Kidney epithelial cell (primary cell): ENCODE measurements at regions not wholly inside any gene's neighbourhood (a gene's known extent, or its start where the extent isn't known, plus 50 kb on each side); places are given as distances from the start of the nearest gene placed in this dataset.
A peak's percentile ranks its signal among the peaks of the same experiment; 100 is the strongest.
"Not testable (repeated sequence)": the region's sequence is repeated elsewhere in the genome, so short reads cannot be mapped to it uniquely, and the experiment has no call there.

Experiments
- DNase-seq: peaks from one replicate; pipeline ENCODE4 v3.0.0-alpha.2; 2010; ENCODE audit warnings: low read depth
- H3K27me3 ChIP-seq: 2 replicates; pipeline ENCODE4 v1.6.0; 2011; ENCODE audit warnings: low read length; ENCODE audit not compliant: control insufficient read depth, insufficient read depth
- H3K36me3 ChIP-seq: 2 replicates; pipeline ENCODE4 v1.5.1; 2011; ENCODE audit warnings: low read length; ENCODE audit not compliant: control insufficient read depth, insufficient read depth
- H3K4me3 ChIP-seq: 2 replicates; pipeline ENCODE4 v1.5.1; 2011; ENCODE audit warnings: low read depth, mild to moderate bottlenecking, control low read depth, low read length

DNA sequence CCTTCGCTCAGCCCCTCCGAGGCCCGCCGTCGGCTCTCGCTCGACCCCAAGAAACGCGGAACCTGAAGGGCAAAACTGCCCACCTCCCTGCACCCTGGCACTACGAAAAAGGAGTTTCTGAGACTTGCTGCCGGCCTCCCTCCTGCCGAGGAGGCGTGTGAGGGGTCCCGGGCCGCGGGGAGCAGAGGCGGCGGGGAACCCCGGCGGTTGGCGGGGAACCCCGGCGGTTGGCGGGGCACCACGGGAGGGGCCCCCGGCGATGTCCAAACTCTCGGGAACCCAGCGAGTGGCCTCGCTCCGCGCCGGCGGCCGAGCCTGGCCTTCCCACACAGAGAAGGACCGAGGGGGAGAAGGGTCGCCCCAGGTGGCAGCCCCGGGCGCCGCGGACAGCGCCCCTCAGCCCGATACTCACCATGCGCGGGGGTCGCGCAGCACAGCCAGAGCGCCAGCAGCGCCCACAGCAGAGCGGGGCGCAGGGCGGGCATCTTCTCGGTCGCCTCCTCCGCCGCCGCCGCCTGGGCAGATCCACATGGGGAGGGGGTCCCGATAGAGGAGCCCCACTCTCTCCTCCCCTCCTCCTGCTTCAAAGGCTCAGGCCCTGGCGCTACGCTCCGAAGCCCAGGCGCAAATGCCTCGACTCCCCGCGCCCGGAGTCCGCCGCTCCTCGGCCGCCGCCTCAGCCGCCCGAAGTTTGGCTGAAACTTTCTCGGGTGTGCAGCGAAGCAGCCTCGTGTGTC, 69.4 kb upstream of the NUDT4B start:
- peak overlapping the region; percentile 41 for H3K4me3 ChIP-seq
- DNase-seq, H3K27me3 ChIP-seq: not testable (repeated sequence)

DNA sequence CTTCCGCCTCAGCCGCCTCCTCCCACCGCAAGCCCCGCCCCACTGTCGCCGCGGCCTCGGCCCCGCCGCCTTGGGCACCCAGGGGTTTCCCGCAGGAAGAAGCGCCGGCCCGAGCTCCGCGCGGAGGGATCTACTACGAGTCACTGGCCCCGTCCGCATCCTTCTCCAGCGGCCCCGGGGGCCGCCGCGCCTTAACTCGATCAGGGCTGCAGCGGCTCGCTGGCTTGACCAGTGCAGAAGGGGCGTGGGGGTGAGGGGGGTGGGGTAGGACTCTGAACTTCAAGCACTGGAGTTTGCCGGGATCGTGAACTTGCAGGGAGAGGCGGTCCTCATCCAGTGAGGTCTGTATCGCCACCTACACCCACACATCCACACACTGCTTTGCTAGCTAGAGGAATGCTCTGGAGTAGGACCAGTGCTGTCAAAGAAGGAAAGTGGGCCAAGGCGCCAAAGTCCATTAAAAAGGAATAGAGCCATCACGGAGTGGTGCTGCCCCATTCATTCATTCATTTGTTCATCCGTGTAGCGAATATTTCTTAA, 68.7 kb upstream of the NUDT4B start:
- DNase-seq, H3K36me3 ChIP-seq, H3K27me3 ChIP-seq: not testable (repeated sequence)
- H3K4me3 ChIP-seq, result peak overlapping the region; percentile 41

More for the DNA sequence above, 69.4 kb upstream of the NUDT4B start:
- H3K36me3 ChIP-seq, result not testable (repeated sequence)

- DNase-seq, H3K4me3 ChIP-seq, H3K27me3 ChIP-seq, H3K36me3 ChIP-seq: not testable (repeated sequence)
Observed at GRCh38 chr1:148686735-148687134, 61.8 kb upstream of the NUDT4B start.

DNA sequence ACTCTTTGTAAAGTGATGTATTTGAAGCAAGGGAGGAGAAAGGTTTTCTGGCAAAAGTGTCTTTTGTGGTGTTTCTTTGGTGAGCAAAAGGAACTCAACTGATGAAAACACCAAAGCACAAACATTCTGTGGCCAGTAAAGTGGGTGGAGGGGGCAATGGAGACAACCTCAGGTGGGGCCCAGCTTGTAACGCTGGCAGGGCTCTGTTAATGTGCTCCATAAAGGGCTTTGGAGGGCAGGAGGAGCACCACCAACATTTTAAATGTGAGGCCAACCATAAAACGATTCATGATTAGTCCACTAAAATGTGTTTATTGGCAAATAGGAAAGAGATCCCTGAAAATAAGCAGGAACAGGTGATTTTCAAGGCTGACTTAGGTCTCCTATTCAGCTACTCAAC, 61.2 kb upstream of the NUDT4B start:
- DNase-seq, H3K36me3 ChIP-seq, H3K27me3 ChIP-seq, H3K4me3 ChIP-seq: not testable (repeated sequence)
